ENCODE measurements at regions not wholly inside any gene's neighbourhood (a gene's known extent, or its start where the extent isn't known, plus 50 kb on each side); places are given as distances from the start of the nearest gene placed in this dataset.
A peak's percentile ranks its signal among the peaks of the same experiment; 100 is the strongest.

- Histone ChIP-seq H3K27me3 (no peaks in the 10 kb centered on the region), H3K9me3 (no peaks in the 10 kb centered on the region), H3K36me3 (no peaks in the 10 kb centered on the region), H3K4me3 (no peak overlapping the region), H3K4me1 (no peaks in the 10 kb centered on the region), H3K27ac (peak overlapping the region in 1 of 2 donors; percentile 20)
- intact Hi-C loops (cut with DNase I; ENCODE audit: low total_unique reads), result no loop called here
- peak in 1 of 2 donors; percentile 22 for DNase-seq (ENCODE audit: low spot score in 2 of 2)
- no peak for TF ChIP-seq POLR2AphosphoS5 (IDR thresholded peaks at IDR 0.05)
- TF ChIP-seq POLR2A (IDR thresholded peaks at IDR 0.05), result no peak
- TF ChIP-seq CTCF (IDR thresholded peaks at IDR 0.05), result no peak
These were observed 175.2 kb upstream of the HMGA2 start for GRCh38 chr12:65649126-65649525.

GRCh38 chr12:65651060-65651459, 173.2 kb upstream of the HMGA2 start:
- TF ChIP-seq POLR2AphosphoS5 (IDR thresholded peaks at IDR 0.05), result no peak
- TF ChIP-seq CTCF (IDR thresholded peaks at IDR 0.05), result no peak
- no peak for TF ChIP-seq POLR2A (IDR thresholded peaks at IDR 0.05)
- intact Hi-C loops (cut with DNase I; ENCODE audit: low total_unique reads), result no loop called here

GRCh38 chr12:65653321-65653720, 171.0 kb upstream of the HMGA2 start:
- no peak overlapping the region for H3K4me3 ChIP-seq
- TF ChIP-seq CTCF (IDR thresholded peaks at IDR 0.05), result no peak
- TF ChIP-seq POLR2AphosphoS5 (IDR thresholded peaks at IDR 0.05), result no peak
- TF ChIP-seq POLR2A (IDR thresholded peaks at IDR 0.05), result no peak

More at GRCh38 chr12:65651060-65651459, 173.2 kb upstream of the HMGA2 start:
- Histone ChIP-seq H3K4me3 (no peak overlapping the region), H3K27ac (no peak overlapping the region), H3K27me3 (no peaks in the 10 kb centered on the region), H3K4me1 (no peaks in the 10 kb centered on the region), H3K36me3 (no peaks in the 10 kb centered on the region), H3K9me3 (no peaks in the 10 kb centered on the region)
- no peak for DNase-seq (ENCODE audit: low spot score in 2 of 2)

GRCh38 chr12:65653946-65654629, 170.2 kb upstream of the HMGA2 start:
- H3K27me3 ChIP-seq, result no peaks in the 10 kb centered on the region
- TF ChIP-seq CTCF (IDR thresholded peaks at IDR 0.05) (no peak), POLR2AphosphoS5 (IDR thresholded peaks at IDR 0.05) (no peak), POLR2A (IDR thresholded peaks at IDR 0.05) (no peak)
- H3K4me3 ChIP-seq, result no peak overlapping the region
- H3K27ac ChIP-seq, result no peak overlapping the region
- no peak for DNase-seq (ENCODE audit: low spot score in 2 of 2)
- no peaks in the 10 kb centered on the region for H3K9me3 ChIP-seq
- H3K36me3 ChIP-seq, result no peaks in the 10 kb centered on the region
- H3K4me1 ChIP-seq, result no peaks in the 10 kb centered on the region
- intact Hi-C loops (cut with DNase I; ENCODE audit: low total_unique reads), result no loop called here

More at GRCh38 chr12:65653321-65653720, 171.0 kb upstream of the HMGA2 start:
- Histone ChIP-seq H3K36me3 (no peaks in the 10 kb centered on the region), H3K9me3 (no peaks in the 10 kb centered on the region), H3K27ac (no peak overlapping the region), H3K4me1 (no peaks in the 10 kb centered on the region), H3K27me3 (no peaks in the 10 kb centered on the region)
- no peak for DNase-seq (ENCODE audit: low spot score in 2 of 2)
- intact Hi-C loops (cut with DNase I; ENCODE audit: low total_unique reads), result no loop called here

- no peak for DNase-seq (ENCODE audit: low spot score in 2 of 2)
- intact Hi-C loops (cut with DNase I; ENCODE audit: low total_unique reads), result no loop called here
- Histone ChIP-seq H3K4me1 (no peaks in the 10 kb centered on the region), H3K9me3 (no peaks in the 10 kb centered on the region), H3K36me3 (no peaks in the 10 kb centered on the region), H3K27ac (no peak overlapping the region), H3K4me3 (no peak overlapping the region), H3K27me3 (no peaks in the 10 kb centered on the region)
- no peak for TF ChIP-seq POLR2AphosphoS5 (IDR thresholded peaks at IDR 0.05)
These were observed 169.2 kb upstream of the HMGA2 start for GRCh38 chr12:65655074-65655493.
